Activated naive CD4-positive, alpha-beta T cell (primary cell): ENCODE measurements at regions not wholly inside any gene's neighbourhood (a gene's known extent, or its start where the extent isn't known, plus 50 kb on each side); places are given as distances from the start of the nearest gene placed in this dataset.
"Not testable (repeated sequence)": the region's sequence is repeated elsewhere in the genome, so short reads cannot be mapped to it uniquely, and the experiment has no call there.

Experiments used
- DNase-seq, 4 experiments: peaks; one replicate each; lab custom pipeline; 2025; lab: John Stamatoyannopoulos, UW

DNA sequence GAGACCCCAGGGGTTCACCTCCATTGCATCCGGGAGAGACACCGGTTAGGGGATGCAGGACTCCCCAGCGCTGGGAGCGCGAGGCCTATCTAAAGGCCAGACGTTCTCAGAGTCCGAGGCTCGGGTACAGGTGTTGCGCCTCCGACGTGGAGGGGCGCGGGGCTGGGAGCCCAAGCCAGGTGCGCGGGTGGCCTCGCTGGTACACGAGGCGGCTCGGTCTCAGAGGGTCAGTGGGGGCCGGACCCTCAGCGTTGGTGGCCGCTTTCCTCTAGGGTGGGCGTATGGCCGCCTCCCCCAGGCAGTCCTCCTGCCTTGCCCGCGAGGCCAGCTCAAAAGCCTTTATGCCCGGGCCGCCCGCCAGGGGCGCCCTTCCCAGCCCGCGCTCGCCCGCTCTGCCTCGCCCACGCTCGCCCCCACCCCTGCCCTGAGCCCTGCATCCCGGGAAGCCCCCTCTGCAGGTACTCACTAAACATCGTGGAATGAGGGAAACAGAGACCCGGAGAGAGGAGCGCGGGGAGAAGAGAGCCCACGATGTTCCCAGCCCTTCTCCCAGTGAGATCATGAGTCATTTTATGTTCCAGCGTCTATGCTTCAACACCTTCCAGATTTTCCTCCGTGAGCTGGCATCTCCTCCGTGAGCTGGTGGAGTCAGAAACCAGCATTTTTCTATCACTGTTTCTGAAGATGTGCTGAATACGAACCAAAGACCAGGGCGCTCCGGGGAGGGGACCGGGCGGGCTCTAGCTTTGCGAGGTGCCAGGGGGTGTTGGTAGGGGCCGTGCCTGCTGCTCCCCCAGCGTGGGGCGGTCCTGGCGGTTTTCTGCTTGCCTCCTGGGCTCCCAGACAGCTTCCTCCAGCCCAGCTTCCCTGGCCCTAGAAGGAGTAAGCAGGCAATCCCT, 73.8 kb downstream of the DIO3 start:
- DNase-seq: no peak

DNA sequence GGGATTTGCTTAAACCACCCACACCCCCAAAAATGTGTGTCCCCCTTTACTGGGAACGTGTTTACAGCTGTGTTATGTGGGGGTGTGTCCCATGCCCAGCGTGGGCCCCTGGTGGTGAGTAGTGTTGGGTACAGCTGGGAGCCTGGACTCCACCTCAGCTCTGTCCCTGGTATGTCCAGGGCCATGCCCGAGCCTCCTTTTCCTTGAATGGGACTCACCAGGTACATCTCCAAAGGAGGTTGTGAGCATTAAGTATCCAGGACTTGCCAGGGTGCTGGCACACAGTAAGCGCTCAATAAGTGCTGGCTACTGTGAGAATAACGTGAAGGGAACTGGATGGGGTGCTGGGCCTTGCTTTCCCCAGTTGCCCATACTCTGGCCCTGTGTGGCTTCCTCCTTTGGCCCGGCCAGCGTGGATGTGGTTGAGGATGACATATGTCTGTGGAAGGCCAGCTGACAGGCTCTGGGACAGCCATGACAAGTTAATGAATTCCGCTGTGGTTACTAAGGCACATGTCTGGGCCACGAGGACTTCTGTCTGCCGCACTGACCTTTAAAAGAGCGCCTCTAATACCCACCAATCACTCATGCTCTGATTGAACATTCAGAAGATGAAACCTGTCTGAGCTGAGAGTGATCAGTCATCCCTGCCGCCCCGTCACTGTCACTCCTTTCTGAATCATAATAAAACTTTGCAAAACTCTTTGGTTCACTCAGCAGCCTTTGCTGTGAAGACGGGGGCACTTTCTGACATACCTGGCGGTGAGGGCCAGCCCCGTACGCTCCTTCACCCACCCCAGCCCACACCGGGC, 74.7 kb downstream of the DIO3 start:
- DNase-seq: no peak

DNA sequence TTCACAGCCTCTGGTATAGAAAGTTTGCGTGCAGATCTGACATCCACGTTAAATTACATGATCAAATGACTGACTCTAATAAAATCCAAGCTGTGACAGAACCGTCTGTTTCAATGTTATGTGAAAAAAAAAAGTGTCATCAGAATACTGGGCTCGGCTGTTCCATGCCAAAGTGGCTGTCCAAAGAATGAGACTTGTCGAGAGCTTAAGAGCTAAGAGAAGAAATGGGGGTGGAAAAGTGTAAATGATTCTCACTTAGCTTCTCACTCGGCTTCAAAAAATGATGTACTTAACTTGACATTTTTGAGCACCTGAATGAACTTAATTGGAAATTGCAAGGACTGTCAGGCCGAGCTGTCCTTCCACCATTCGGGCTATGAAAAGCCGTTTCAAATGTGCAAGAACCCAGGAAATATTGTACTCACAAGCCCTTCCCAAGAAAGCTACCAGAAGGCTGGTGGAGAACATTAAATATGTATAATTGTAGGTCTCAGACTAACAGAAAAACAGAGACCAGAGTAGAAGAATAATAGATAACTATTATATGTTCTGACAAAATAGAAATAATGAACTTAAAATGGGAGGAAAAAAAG, 78.0 kb downstream of the DIO3 start:
- DNase-seq: no peak

DNA sequence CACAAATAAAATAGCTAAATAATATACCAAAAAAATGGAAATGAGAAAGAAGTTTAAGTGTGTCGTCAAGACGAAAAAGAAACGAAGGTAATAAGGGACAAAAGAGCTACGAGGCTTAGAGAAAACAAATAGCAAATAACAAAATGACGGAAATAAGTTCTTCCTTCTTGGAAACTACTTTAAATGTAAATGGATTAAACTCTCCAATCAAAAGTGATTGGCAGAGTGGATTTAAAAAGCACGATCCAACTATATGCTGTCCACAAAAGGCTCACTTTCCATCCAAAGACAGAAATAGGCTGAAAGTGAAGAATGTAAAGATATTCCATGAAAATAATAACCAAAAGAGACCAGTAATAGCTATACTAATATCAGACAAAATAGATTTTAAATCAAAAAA, 82.4 kb downstream of the DIO3 start:
- no peak for DNase-seq

DNA sequence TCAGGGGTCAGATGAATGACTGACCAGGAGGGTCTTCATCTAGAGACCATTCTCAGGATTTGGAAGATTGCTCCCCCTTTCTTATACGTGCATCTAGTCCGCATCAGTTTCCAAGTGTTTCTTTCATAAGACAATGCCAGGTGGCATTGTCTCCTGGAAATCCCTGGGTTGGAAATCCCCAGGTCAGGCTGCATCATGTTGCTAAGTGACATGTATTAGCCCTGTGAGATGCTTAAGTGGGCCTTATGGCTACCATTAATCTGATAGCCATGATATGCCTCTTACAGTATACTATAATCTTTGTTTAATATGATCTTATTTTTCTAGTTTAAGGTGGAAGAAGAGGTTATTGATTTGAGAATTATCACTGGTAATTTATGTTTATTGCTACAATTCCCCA, 92.8 kb downstream of the DIO3 start:
- no peak for DNase-seq

DNA sequence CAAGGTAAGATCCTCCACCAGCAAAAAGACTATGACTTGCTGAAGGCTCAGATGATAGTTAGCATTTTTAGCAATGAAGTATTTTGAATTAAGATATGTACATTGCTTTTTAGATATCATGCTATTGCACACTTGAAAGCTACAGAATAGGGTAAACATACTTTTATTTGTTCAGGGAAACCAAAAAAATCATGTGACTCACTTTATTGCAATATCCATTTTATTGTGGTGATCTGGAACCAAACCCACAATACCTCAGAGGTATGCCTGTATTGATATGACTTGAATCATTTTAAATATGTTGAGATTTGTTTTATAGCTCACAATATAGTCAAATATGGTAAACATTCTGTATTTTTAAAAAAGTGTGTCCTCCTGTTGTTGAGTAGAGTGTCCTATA, 96.1 kb downstream of the DIO3 start:
- no peak for DNase-seq

DNA sequence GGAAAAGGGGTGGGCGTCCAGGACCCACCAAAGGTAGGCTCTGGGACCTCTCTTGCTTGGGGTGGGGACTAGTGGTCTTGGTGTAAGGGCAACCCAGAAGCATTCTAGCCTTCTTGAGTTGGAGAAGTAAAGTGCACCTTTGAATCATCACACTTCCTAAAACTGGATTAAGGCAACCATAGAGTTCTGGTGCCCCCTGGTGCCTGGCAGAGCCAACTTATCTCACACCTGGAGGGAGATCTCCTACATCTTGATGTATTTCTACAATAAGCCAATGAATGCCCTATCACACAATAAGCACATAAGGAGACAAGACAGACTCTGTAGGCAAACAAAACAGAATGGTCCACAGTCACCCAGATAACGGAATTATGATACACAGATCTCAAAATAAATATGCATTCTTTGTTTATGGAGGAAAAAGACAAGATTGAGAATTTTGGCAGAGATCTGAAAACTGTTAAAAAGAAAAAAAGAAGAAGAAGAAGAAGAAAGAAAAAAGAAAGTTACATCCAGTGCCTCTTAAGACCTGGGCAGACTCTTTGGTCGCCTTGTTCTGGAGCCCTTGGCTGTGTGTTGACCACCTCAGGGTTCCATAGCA, 95.9 kb upstream of the PPP2R5C start:
- peak in 1 of 4 experiments; percentile 6 for DNase-seq

DNA sequence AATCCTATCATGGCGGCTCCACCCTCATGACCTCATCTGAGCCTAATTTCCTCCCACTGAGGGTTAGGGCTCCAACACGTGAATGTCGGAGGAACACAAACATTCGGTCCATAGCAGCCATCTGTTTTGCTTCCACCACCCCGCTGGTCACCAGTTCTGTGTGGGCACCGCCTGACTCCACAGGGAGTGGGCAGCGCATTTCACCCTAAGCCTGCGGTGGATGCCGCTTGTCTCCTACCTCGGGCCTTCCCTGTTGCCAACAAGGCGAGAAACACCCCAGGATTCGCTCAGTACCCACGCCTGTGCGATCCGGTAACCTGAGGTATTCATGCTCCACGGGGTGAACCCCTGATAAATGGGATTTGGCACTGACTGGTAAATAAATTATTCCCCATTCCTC, 95.2 kb upstream of the PPP2R5C start:
- DNase-seq: no peak

DNA sequence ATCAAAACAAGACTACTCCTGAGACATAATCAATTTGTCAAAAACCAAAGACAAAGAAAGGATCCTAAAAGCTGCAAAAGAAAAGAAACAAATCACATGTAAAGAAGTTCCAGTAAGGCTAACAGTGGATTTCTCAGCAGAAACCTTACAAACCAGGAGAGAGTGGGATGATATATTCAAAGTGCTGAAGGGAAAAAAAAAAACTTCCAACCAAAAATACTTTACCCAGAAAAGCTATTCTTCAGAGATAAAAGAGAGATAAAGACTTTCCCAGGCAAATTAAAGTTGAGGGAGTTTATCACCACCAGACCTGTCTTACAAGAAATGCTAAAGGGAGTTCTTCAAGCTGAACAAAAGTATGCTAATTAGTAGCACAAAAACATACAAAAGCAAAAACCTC, 91.9 kb upstream of the PPP2R5C start:
- no peak for DNase-seq

DNA sequence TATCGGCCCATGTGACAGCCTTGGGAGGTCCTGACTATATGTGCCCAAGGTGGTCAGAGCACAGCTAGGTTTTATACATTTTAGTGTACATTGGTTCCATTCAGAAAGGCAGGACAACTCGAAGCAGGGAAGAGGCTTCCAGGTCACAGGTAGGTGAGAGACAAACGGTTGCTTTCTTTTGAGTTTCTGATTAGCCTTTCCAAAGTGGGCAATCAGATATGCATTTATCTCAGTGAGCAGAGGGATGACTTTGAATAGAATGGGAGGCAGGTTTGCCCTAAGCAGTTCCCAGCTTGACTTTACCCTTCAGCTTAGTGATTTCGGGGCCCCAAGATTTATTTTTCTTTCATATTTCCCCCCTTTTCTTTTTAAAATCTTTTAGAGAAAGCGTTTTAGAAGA, 87.6 kb upstream of the PPP2R5C start:
- DNase-seq: no peak

DNA sequence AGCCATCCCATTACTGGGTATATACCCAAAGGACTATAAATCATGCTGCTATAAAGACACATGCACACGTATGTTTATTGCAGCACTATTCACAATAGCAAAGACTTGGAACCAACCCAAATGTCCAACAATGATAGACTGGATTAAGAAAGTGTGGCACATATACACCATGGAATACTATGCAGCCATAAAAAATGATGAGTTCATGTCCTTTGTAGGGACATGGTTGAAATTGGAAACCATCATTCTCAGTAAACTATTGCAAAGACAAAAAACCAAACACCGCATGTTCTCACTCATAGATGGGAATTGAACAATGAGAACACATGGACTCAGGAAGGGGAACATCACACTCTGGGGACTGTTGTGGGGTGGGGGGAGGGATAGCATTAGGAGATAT, 85.7 kb upstream of the PPP2R5C start:
- DNase-seq: not testable (repeated sequence)

DNA sequence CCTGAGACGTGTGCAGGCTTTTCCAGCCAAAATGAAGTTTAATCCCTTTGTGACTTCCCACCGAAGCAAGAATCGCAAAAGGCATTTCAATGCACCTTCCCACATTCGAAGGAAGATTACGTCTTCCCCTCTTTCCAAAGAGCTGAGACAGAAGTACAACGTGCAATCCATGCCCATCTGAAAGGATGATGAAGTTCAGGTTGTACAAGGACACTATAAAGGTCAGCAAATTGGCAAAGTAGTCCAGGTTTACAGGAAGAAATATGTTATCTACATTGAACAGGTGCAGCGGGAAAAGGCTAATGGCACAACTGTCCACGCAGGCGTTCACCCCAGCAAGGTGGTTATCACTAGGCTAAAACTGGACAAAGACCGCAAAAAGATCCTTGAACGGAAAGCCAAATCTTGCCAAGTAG, 83.6 kb upstream of the PPP2R5C start:
- DNase-seq: not testable (repeated sequence)

DNA sequence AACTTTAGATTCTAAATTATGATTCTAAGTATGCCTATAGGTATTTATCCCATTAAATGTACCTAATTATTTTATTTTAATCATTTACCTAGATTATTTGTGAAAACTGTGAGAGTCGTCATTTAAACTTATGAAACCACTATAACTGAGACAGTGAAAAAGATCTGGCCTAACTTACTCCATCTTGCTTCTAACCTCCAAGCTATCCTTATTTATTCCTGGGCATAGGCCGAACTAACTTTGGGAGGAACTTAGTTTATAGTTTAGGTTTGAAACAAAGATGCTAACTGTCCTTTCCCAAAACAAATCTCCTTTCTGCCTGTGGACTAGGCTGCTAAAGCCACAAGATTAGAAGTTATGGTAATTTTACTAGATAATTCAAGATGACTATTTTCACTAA, 79.7 kb upstream of the PPP2R5C start:
- DNase-seq: no peak

DNA sequence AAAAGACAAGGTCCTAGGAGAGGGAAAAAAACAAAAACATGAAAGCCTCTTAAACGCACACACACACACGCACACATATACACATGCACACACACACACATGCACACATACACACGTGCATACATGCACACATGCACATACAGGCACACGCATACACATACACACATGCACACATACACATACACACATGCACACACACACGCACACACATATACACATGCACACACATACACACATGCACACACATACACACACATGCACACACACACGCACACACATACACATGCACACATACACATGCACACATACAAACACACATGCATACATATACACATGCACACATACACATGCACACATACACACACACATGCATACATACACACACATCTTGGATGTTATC, 78.1 kb upstream of the PPP2R5C start:
- no peak for DNase-seq

DNA sequence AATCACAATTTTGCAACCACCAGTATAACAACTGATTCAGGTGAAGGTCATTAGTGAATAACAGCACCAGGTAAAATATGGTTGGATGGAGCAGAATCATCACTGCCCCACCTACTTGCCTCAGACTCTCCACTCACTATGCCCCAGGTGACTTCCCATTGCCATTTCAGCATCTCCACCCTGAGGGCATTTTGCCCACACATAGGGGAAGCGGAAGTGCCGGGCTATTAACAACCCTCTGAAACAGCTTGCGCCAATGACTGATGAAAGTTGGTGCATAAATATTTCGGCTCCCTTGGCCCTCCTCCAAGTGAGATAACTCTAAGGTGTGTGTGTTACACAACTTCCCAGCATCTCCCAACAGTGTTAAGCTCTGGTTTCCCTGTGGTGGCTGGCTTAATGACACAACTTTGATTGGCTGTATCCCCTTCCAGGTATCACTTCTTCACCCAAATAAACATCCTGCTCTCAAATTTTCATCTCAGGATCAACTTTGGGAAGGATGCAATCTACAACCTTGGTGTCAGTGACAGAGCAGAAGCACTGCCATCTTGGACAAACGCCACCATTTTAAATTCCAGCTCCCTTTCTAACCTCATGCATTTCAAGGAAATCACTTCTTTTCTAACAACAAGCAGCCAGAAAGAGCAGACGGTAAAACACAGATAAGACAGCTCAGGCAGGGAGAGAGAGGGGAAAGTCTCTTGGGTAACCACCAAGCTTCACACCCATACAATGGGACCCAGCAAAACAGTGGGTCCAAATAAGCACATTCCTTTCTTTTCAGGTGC, 73.6 kb upstream of the PPP2R5C start:
- no peak for DNase-seq

DNA sequence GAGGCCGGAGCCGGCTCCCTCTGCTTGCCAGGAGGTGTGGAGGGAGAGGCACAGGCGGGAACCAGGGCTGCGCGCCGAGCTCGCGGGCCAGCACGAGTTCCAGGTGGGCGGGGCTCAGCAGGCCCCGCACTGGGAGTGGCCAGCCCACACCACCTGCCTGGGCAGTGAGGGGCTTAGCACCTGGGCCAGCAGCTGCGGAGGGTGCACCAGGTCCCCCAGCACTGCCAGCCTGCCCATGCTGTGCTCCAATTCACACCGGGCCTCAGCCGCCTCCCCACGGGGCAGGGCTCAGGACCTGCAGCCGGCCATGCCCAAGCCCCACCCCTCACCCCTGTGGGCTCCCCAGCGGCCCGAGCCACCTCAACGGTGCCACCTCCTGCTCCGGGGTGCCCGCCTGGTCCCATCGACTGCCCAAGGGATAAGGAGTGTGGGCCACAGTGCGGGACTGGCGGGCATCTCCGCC, 72.4 kb upstream of the PPP2R5C start:
- no peak for DNase-seq

DNA sequence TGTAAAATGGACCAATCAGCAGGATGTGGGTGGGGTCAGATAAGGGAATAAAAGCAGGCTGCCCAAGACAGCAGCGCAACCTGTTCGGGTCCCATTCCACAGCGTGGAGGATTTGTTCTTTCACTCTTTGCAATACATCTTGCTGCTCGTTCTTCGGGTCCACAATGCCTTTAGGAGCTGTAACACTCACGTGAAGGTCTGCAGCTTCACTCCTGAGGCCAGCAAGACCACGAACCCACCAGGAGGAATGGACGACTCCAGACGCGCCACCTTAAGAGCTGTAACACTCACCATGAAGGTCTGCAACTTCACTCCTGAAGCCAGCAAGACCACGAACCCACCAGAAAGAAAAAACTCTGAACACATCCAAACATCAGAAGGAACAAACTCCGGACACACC, 71.5 kb upstream of the PPP2R5C start:
- not testable (repeated sequence) for DNase-seq

DNA sequence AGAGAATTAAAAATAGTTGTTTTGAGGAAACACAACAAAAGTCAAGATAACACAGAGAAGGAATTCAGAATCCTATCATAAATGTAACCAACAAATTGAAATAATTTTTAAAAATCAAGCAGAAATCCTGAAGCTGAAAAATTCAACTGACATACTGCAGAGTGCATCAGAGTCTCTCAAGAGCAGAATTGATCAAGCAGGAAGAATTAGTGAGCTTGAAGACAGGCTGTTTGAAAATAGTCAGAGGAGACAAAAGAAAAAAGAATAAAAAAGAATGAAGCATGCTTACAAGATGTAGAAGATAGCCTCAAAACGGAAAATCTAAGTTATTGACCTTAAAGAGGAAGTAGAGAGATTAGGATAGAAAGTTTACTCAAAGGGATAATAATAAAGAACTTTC, 65.8 kb upstream of the PPP2R5C start:
- no peak for DNase-seq

DNA sequence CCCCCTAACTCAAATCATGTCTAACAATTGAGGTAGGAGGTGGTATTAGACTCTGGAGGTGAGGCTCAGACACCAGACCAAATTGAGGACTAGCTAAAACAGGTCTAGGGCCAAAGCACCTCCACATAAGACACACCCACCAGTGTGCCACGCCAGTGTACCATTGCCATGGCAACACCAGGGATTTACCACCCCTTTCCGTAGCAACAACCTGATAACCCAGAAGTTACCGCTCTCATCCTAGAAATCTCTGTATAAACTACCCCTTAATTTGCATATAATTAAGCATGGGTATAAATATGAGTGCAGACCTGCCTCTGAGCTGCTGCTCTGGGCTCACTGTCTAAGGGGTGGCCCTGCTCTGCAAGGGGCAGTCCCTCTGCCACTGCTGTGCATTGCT, 57.4 kb upstream of the PPP2R5C start:
- DNase-seq: no peak

DNA sequence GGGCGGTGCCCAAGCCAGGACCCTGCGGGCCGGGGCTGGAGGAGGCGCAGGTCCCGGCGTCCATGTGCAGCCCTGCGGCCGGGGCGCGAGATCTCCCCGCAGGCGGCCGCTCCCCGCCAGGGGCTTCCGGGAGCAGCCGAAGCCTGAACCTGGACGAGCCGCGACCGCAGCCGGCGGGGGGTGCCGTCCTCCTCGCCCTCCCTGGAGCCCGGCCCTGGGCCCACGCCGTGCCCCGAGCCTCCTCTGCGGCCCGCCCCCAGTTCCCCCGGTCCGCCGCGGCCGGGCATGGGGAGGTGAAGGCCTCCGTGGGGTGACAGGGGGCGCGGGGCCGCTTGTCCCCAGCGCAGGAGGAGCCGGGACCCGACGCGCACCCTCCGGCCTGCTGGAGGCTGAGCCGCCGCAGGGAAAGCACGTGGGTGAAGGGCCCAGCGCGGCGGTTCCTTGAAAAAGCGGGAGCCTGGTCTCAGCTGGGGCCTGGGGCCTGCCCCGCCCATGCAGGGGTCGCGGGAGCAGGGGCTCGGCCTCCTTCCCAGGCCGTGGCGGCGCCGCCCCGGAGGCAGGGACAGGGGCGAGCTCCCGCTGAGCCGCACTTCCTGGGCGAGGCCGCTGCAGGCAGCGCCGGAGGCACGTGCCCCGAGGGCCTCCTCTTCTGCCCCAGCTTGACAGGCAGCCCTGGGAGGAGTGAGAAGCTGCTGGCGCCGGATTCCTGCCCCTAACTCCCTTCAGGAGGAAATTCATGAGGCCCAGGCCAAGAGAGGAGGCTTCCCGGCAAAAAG, 55.6 kb upstream of the PPP2R5C start:
- peak; percentile 35 to 59 (median 44) for DNase-seq
